K562 (cell line): ENCODE measurements at regions not wholly inside any gene's neighbourhood (a gene's known extent, or its start where the extent isn't known, plus 50 kb on each side); places are given as distances from the start of the nearest gene placed in this dataset.

Source experiments
- ATF1 ChIP-seq, 2 experiments: fragments of 450-650 bp in 1 of 2; IDR thresholded peaks; 2 replicates each; pipeline ENCODE4 v1.6.1; 2016; ENCODE audit warnings: missing compliant biosample characterization in 1 of 2, missing genetic modification characterization in 1 of 2
- C11orf30 ChIP-seq: fragments of 450-650 bp; IDR thresholded peaks from 2 replicates; pipeline ENCODE4 v1.6.1; 2016; ENCODE audit warnings: low read depth, mild to moderate bottlenecking
- LARP7 ChIP-seq: fragments of 450-650 bp; IDR thresholded peaks from 2 replicates; pipeline ENCODE4 v1.6.1; 2016
- MAFK ChIP-seq: IDR thresholded peaks from 2 replicates; pipeline ENCODE4 v1.6.1; 2011; ENCODE audit warnings: low read length, improper control_type of control experiment
- NRF1 ChIP-seq, 2 experiments: fragments of 450-650 bp; IDR thresholded peaks in 1 of 2; conservative IDR thresholded peaks in 1 of 2; 2 replicates each; pipeline ENCODE4 v1.6.1; 2014; ENCODE audit warnings: mild to moderate bottlenecking in 2 of 2
- PHF20 ChIP-seq: fragments of 450-650 bp; IDR thresholded peaks from 2 replicates; pipeline ENCODE4 v1.6.1; 2018; ENCODE audit not compliant: partially characterized antibody
- PYGO2 ChIP-seq: fragments of 450-650 bp; IDR thresholded peaks from 2 replicates; pipeline ENCODE4 v1.6.1; 2016; ENCODE audit warnings: mild to moderate bottlenecking, missing genetic modification characterization, moderate library complexity, missing compliant biosample characterization
- SIN3A ChIP-seq, 2 experiments: fragments of 150-350 bp in 1 of 2; IDR thresholded peaks; 2 replicates each; pipeline ENCODE4 v1.6.1; 2011 to 2016; ENCODE audit warnings: borderline replicate concordance in 2 of 2, low read depth in 2 of 2, low read length in 2 of 2, mild to moderate bottlenecking in 2 of 2, moderate library complexity in 2 of 2; ENCODE audit not compliant: control insufficient read depth in 1 of 2
- SMARCB1 ChIP-seq: IDR thresholded peaks from 2 replicates; pipeline ENCODE4 v1.6.1; 2011; ENCODE audit warnings: improper control_type of control experiment, low read depth; ENCODE audit not compliant: insufficient read length
- ZNF778 ChIP-seq: fragments of 450-650 bp; formaldehyde crosslinking; IDR thresholded peaks from 2 replicates; pipeline ENCODE4 v1.4.0; 2020; ENCODE audit warnings: mild to moderate bottlenecking, moderate library complexity
- TF ChIP-seq, protein P1 (sequence below): sonication (generic); formaldehyde crosslinking; IDR thresholded peaks from 2 replicates; pipeline ENCODE4 v1.8.1; 2023; ENCODE audit warnings: mild to moderate bottlenecking, missing genetic modification reagents

DNA sequence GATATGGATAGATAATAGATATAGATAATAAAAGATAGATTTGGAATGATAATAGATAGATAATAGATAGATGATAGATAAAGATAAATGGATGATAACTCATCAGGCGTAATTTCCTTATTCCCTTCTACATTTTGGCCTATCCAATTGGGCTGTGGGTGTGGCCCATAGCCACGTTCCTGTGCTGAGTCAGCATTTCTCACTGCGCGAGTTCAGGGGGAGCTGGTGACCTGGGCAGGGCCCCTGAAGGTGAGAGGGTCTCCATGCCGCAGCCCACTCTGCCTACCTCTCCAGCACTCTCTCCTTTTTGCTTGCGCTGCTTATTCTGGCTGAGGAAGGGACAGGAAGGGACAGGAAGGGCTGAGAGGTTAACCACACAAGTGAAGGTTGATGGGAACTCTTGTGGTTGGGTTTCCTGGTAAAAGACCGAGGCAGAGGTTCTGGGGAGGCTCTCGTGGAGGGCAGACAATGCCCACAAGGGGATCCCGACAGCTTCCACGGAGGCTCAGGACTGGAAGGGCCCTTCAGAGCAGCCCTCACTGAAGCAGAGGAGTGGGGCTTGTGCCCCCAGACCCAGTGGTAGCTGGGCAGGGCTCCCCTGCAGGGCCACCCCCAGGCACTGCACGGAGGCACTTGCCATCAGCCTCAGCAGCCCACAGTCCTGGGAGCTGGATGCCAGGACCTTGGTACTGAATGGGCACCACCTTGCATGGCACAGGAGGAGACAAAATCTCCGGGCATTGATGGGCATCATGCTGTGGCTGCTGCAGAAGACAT is 247.3 kb upstream of the PITRM1 start (continued):
- TF ChIP-seq, protein P1, sequence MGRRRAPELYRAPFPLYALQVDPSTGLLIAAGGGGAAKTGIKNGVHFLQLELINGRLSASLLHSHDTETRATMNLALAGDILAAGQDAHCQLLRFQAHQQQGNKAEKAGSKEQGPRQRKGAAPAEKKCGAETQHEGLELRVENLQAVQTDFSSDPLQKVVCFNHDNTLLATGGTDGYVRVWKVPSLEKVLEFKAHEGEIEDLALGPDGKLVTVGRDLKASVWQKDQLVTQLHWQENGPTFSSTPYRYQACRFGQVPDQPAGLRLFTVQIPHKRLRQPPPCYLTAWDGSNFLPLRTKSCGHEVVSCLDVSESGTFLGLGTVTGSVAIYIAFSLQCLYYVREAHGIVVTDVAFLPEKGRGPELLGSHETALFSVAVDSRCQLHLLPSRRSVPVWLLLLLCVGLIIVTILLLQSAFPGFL: no peak
- TF ChIP-seq ATF1 (CRISPR knock-in tag; IDR thresholded peaks at IDR 0.05) (no peak), ATF1 (tag; IDR thresholded peaks at IDR 0.05) (no peak), C11orf30 (peak; percentile 96), SMARCB1 (no peak), ZNF778 (CRISPR knock-in tag) (no peak), LARP7 (no peak), MAFK (peak; percentile 99), NRF1 (conservative IDR thresholded peaks at IDR 0.05 in 1 of 2, IDR thresholded peaks at IDR 0.05 in 1 of 2) (no peak), PYGO2 (no peak), SIN3A (IDR thresholded peaks at IDR 0.05; ENCODE audit: borderline replicate concordance in 2 of 2, control insufficient read depth in 1 of 2, low read depth in 2 of 2, low read length in 2 of 2) (no peak), PHF20 (no peak)
